ENCODE measurements at regions not wholly inside any gene's neighbourhood (a gene's known extent, or its start where the extent isn't known, plus 50 kb on each side); places are given as distances from the start of the nearest gene placed in this dataset.

GRCh38 chr2:131413785-131414184 lies 49.8 kb upstream of the RAB6D start:
- no peak overlapping the region for H2AFZ ChIP-seq (ENCODE audit: low read depth, low read length)
- H4K20me1 ChIP-seq (replicated peaks; ENCODE audit: control insufficient read depth, insufficient read depth, low read length): no peaks in the 10 kb centered on the region
- FAIRE-seq (no peak), ATAC-seq (peak; percentile 69), DNase-seq (ENCODE audit: extremely low read depth in 1 of 4, low spot score in 3 of 4) (peak in 1 of 4 experiments; percentile 12)
- in situ Hi-C loops (cut with MboI): loop anchor here (25.0 kb wide), 2 partner anchors 374 to 724 kb away; no protein-coding TSS in a partner anchor
- H3K27ac ChIP-seq (ENCODE audit: extremely low read depth, low read depth, low read length): no peak overlapping the region
- no peak for TF ChIP-seq HBP1 (CRISPR knock-in tag; IDR thresholded peaks at IDR 0.05)
- TF ChIP-seq EGR1 (conservative IDR thresholded peaks at IDR 0.05): no peak
- no peak for TF ChIP-seq HMGXB4 (CRISPR knock-in tag; IDR thresholded peaks at IDR 0.05)
- no peak for TF ChIP-seq ZNF224 (CRISPR knock-in tag; IDR thresholded peaks at IDR 0.05)
- no peak for TF ChIP-seq DIDO1 (tag; IDR thresholded peaks at IDR 0.05; ENCODE audit: low read depth)
- TF ChIP-seq MIER1 (IDR thresholded peaks at IDR 0.05; ENCODE audit: low read depth): no peak
- TF ChIP-seq ZNF586 (CRISPR knock-in tag; conservative IDR thresholded peaks at IDR 0.05): no peak
- no peak for TF ChIP-seq TCF3 (CRISPR knock-in tag; IDR thresholded peaks at IDR 0.05)
- no peak for TF ChIP-seq ZNF347 (CRISPR knock-in tag; IDR thresholded peaks at IDR 0.05; ENCODE audit: low read depth)
- no peak for TF ChIP-seq ATF7 (IDR thresholded peaks at IDR 0.05)
- TF ChIP-seq FOXK2 (conservative IDR thresholded peaks at IDR 0.05 in 1 of 2, IDR thresholded peaks at IDR 0.05 in 1 of 2; ENCODE audit: low read depth in 2 of 2): no peak
- no peak for TF ChIP-seq MECOM (CRISPR knock-in tag; IDR thresholded peaks at IDR 0.05)
- TF ChIP-seq TRIM24 (IDR thresholded peaks at IDR 0.05): no peak
- TF ChIP-seq BHLHE40 (IDR thresholded peaks at IDR 0.05; ENCODE audit: low read length): no peak
- no peak for TF ChIP-seq ZNF75A (CRISPR knock-in tag; IDR thresholded peaks at IDR 0.05)
- no peak for TF ChIP-seq SP1 (CRISPR knock-in tag; IDR thresholded peaks at IDR 0.05)
- no peak for TF ChIP-seq SNAPC5 (CRISPR knock-in tag; IDR thresholded peaks at IDR 0.05)
- no peak for TF ChIP-seq ZEB2 (IDR thresholded peaks at IDR 0.05)
- H3K79me2 ChIP-seq (ENCODE audit: control insufficient read depth, insufficient read depth, low read length): no peaks in the 10 kb centered on the region
- no TSS peak for BruUV-seq (replicated peaks)
- no peaks in the 10 kb centered on the region for H3K36me3 ChIP-seq (ENCODE audit: control insufficient read depth, insufficient read depth, low read length)
- H3K4me1 ChIP-seq (replicated peaks in 1 of 2; ENCODE audit: control insufficient read depth in 2 of 2, insufficient read depth in 2 of 2, low read length in 2 of 2): no peaks in the 10 kb centered on the region
- no peak overlapping the region for H3K4me3 ChIP-seq
- H3K4me2 ChIP-seq (ENCODE audit: insufficient read depth, low read length): no peak overlapping the region
- WGBS (ENCODE audit: insufficient coverage, low coverage, missing lambda C conversion rate): 4% methylated on average over 2 of the region's 2 CpGs
- ChIA-PET POLR2A (interaction anchor here (0.6 to 0.7 kb wide), 2 partner anchors 10 to 80 kb away, joined by 3 read pairs; no protein-coding TSS in a partner anchor), CTCF (ENCODE audit: low intra/inter-chr PET ratio) (interaction anchor here (0.8 to 2.1 kb wide), 3 partner anchors 79 to 388 kb away, joined by 4 to 12 read pairs (median 5); partner anchors contain the start of gene MZT2A)
- no peak overlapping the region for H3K9ac ChIP-seq (ENCODE audit: insufficient read depth in 1 of 2, low read depth in 2 of 2, low read length in 2 of 2)
- H3K9me1 ChIP-seq (ENCODE audit: control insufficient read depth, insufficient read depth, low read length): no peaks in the 10 kb centered on the region
- no peaks in the 10 kb centered on the region for H3K9me3 ChIP-seq (replicated peaks; ENCODE audit: control insufficient read depth, insufficient read depth, low read depth, low read length)
- H3K27me3 ChIP-seq (ENCODE audit: control insufficient read depth in 2 of 2, insufficient read depth in 2 of 2, low read length in 2 of 2): peaks cover 12 to 25% of the 10 kb centered on the region in 2 experiments; a peak in 4 of 5 replicates
- intact Hi-C loops (cut with micrococcal nuclease): loop anchor here (1.0 to 5.0 kb wide), 3 partner anchors 114 to 389 kb away; partner anchors contain the start of gene CCDC74A

Measured in K562 (cell line).